Subcutaneous abdominal adipose tissue (tissue), 5 donors: ENCODE measurements at regions not wholly inside any gene's neighbourhood (a gene's known extent, or its start where the extent isn't known, plus 50 kb on each side); places are given as distances from the start of the nearest gene placed in this dataset.

Source experiments
- H3K27ac ChIP-seq: one replicate; pipeline ENCODE4 v1.7.0; 2013; ENCODE audit warnings: low read depth, mild to moderate bottlenecking, inconsistent platforms, low read length, moderate library complexity
- H3K27me3 ChIP-seq, 5 donors: one replicate each; pipeline ENCODE4 v1.7.0; 2013; ENCODE audit warnings: low read length in 5 of 5, inconsistent platforms in 1 of 5; ENCODE audit not compliant: control insufficient read depth in 5 of 5, insufficient read depth in 4 of 5
- H3K36me3 ChIP-seq, 5 donors: one replicate each; pipeline ENCODE4 v1.7.0; 2013; ENCODE audit warnings: low read length in 5 of 5; ENCODE audit not compliant: control insufficient read depth in 5 of 5, insufficient read depth in 5 of 5
- H3K4me1 ChIP-seq, 5 donors: one replicate each; pipeline ENCODE4 v1.7.0; 2013; ENCODE audit warnings: low read length in 5 of 5, mild to moderate bottlenecking in 3 of 5, moderate library complexity in 1 of 5; ENCODE audit not compliant: control insufficient read depth in 5 of 5, insufficient read depth in 5 of 5
- H3K4me3 ChIP-seq, 5 donors: one replicate each; pipeline ENCODE4 v1.7.0; 2013; ENCODE audit warnings: low read length in 5 of 5, low read depth in 1 of 5
- H3K9ac ChIP-seq, 5 donors: one replicate each; pipeline ENCODE4 v1.7.0; 2013; ENCODE audit warnings: low read length in 5 of 5, mild to moderate bottlenecking in 4 of 5, moderate library complexity in 3 of 5
- H3K9me3 ChIP-seq, 5 donors: one replicate each; pipeline ENCODE4 v1.7.0; 2013; ENCODE audit warnings: low read length in 5 of 5; ENCODE audit not compliant: control insufficient read depth in 5 of 5
- donor health status: healthy.
- donor health status: healthy.
- donor health status: healthy.
- donor health status: healthy.
- donor health status: healthy.

DNA sequence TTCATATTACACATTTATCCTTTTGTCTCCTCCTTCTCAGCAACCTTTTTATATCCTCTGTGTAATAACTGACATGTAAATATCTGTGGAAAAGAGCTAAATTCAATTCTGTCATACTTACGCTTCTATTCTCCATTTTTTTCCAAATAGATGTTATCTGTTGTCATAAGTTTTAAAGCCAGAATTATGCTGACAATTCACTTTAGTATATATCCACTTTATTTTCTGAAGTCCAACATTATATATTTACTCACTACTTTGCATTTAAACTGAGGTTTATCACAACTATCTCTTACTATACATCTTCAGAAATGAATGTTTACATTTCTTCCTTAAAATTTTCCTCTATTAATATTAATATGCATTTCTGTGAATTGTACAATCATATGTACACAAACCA lies 247.9 kb upstream of the PCDH10 start:
- Histone ChIP-seq H3K36me3 (no peaks in the 10 kb centered on the region), H3K4me1 (no peaks in the 10 kb centered on the region), H3K9me3 (peaks cover 0 to 1% (median 0%) of the 10 kb centered on the region in 5 donors), H3K27ac (no peak overlapping the region), H3K27me3 (no peaks in the 10 kb centered on the region), H3K9ac (no peak overlapping the region), H3K4me3 (no peak overlapping the region)

DNA sequence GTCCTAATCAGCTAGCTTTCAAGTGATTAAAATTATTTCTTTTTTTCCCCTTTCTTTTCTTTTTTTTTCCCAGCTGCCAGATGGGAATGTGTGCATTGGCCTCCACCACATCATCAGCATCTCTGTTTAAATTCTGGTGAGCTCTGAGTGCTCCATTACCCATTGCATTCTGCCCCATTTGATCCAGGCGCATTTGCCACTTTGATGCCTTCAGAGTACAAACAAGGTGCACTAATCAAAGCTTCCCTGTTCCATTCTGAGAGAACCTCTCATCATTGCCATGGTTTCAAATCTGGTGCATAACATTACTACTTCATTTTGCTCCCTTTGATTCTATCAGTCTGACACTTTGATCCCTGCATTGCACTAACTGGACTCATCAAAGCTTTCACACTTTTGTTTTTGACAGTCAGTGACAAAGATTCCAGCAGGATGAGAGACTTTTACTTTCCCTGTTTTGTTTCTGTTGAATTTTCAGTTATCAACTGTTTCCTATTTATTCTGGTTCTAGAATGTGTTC lies 238.8 kb upstream of the PCDH10 start:
- H3K27me3 ChIP-seq: no peaks in the 10 kb centered on the region
- no peaks in the 10 kb centered on the region for H3K36me3 ChIP-seq
- H3K9ac ChIP-seq: no peak overlapping the region
- H3K9me3 ChIP-seq: peaks cover 0 to 3% (median 0%) of the 10 kb centered on the region in 5 donors
- no peak overlapping the region for H3K4me3 ChIP-seq
- H3K4me1 ChIP-seq: no peaks in the 10 kb centered on the region
- no peak overlapping the region for H3K27ac ChIP-seq

DNA sequence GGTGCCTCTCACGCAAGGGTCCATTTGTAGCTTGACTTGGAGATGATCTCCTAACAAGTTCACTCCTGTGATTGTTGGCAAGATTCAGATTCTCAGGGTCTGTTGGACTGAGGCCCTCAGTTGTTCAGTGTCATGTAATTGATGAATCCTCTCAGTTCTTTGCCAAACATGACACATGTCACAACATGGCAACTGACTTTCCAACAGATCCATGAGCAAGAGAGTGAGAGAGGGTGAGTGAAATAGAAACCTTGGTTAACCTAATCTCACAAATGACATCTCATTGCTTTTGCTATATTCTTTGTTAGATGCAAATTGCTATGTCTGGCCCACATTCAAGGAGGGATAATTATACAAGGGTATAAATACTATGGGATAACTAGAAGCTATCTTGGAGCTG lies 231.0 kb upstream of the PCDH10 start:
- no peaks in the 10 kb centered on the region for H3K36me3 ChIP-seq
- H3K9ac ChIP-seq: no peak overlapping the region
- H3K27ac ChIP-seq: no peak overlapping the region
- H3K4me1 ChIP-seq: no peaks in the 10 kb centered on the region
- no peaks in the 10 kb centered on the region for H3K27me3 ChIP-seq
- H3K9me3 ChIP-seq: no peaks in the 10 kb centered on the region
- H3K4me3 ChIP-seq: no peak overlapping the region

DNA sequence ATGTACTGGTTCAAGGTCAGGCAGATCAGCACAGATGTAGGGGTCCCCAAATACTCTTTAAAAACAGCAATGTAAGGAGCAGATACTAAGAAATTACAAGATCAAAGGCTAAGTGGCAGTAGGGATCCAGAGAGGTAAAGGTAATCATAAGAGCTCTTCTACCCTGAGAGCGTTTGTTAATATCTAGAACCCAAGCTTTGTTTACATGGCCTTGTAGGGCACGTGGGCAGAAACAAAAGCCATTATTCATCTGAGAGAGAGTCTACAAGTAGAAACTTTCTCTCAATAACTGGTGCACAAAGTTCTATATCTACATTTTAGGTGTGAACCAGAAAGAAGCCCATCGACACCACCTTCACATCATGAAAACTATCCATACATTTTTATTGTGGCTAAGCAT lies 225.6 kb upstream of the PCDH10 start:
- Histone ChIP-seq H3K9ac (no peak overlapping the region), H3K4me3 (no peak overlapping the region), H3K9me3 (no peaks in the 10 kb centered on the region), H3K36me3 (no peaks in the 10 kb centered on the region), H3K4me1 (no peaks in the 10 kb centered on the region), H3K27ac (no peak overlapping the region), H3K27me3 (no peaks in the 10 kb centered on the region)

DNA sequence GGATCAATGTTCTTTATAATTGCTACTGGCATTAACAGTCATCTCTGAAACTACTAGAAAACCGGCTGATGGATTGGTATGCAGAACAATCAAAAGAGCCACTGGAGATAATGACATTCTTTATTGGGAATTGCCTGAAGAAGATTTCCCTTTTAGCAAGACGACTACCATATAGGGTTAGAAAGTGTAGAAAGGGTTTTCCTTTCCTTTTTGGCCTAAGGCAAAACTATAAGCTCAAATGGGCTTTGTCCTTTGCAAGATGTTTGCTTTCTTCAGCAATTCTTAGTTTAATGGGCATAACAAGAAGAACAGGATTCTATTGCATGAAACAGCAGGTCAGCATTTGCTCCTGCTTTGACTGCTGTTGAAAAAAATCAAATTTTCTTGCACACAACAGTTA lies 214.2 kb upstream of the PCDH10 start:
- Histone ChIP-seq H3K9me3 (peaks cover 0 to 18% (median 13%) of the 10 kb centered on the region in 5 donors), H3K4me3 (no peak overlapping the region), H3K27me3 (no peaks in the 10 kb centered on the region), H3K27ac (no peak overlapping the region), H3K9ac (no peak overlapping the region), H3K4me1 (no peaks in the 10 kb centered on the region), H3K36me3 (no peaks in the 10 kb centered on the region)

DNA sequence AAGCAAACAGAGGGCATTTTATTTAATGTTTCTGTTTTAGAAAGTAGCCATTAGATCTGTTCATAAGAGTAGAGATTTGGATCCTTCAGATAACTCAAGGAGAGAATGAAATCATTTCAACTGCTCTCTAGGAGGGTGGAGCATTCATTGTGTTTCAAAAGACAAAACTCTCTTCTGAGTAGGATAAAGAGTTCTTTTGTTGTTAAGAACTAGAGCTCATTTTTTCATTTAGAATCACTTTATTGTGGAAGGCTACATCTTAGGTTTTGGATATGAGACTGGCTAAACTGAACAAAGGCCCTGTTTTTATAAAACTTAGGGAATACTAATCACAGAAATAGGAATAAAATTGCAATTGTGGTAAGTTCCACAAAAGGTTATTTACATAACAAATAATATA lies 193.9 kb upstream of the PCDH10 start:
- Histone ChIP-seq H3K36me3 (no peaks in the 10 kb centered on the region), H3K4me3 (no peak overlapping the region), H3K4me1 (no peaks in the 10 kb centered on the region), H3K9ac (no peak overlapping the region), H3K27ac (no peak overlapping the region), H3K27me3 (no peaks in the 10 kb centered on the region), H3K9me3 (peaks cover 0 to 17% (median 12%) of the 10 kb centered on the region in 5 donors)

DNA sequence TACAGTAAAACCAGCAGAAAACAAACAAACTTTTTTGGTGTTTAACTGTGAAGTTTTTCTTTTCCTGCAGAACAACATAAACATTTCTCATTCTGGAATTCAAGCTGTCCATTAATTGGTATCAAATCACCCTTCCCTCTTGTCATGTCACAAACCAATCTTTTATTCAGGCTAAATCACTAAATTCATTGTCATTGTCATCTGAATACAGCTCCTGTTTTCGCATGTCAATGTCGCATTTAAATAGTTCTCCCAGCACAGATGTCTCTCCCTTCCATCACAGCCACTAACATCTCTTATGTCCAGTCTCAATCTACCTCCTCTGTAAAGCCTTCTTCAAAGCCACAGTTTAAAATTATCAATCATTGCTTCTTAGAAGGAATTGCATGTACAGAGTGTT lies 192.1 kb upstream of the PCDH10 start:
- H3K36me3 ChIP-seq: no peaks in the 10 kb centered on the region
- no peak overlapping the region for H3K9ac ChIP-seq
- H3K4me1 ChIP-seq: no peaks in the 10 kb centered on the region
- no peak overlapping the region for H3K27ac ChIP-seq
- H3K9me3 ChIP-seq: peaks cover 0 to 18% (median 15%) of the 10 kb centered on the region in 5 donors
- no peak overlapping the region for H3K4me3 ChIP-seq
- peaks cover 0 to 3% (median 0%) of the 10 kb centered on the region in 5 donors for H3K27me3 ChIP-seq

DNA sequence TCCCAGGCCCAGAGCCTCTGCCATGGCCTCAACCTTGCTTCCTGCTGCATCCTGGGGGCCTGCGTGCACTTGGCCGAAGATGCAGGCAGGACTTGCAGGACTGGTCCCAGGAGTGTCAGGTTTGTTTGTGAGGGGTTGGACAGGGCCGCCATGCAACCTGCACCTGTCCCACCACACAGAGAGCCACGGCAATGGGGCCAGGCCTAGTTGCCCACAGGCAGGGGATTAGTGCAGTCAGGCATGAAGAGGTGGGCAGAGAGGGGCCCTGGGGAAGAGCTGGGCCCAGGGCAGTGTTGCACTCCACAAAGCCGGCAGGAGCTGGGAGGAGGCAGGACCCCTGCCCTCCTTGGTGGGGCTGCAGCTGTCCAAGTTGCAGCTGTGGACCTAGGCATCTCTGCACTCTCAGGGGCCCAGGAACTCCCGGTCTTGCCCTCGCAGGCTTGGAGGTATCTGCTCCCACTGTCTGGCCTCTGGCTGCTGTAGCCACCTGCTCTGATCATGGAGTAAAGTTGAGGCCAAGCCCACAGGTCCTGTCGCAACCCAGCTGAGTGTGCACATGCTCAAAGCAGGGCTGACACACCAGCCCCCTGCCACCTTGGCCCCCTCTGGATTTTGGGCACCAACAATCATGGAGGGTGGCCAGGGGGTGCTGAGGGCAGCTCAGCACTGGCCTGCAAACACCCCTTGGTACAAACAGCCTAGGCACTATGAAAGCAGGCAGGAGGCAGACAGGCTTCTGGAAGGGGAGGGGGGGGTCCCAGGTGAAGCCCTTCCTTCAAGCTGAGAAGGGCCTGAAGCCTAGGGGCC lies 190.4 kb upstream of the PCDH10 start:
- Histone ChIP-seq H3K27me3 (peaks cover 0 to 3% (median 0%) of the 10 kb centered on the region in 5 donors), H3K27ac (no peak overlapping the region), H3K4me1 (no peaks in the 10 kb centered on the region), H3K4me3 (no peak overlapping the region), H3K9ac (no peak overlapping the region), H3K36me3 (no peaks in the 10 kb centered on the region), H3K9me3 (peaks cover 0 to 18% (median 15%) of the 10 kb centered on the region in 5 donors)

DNA sequence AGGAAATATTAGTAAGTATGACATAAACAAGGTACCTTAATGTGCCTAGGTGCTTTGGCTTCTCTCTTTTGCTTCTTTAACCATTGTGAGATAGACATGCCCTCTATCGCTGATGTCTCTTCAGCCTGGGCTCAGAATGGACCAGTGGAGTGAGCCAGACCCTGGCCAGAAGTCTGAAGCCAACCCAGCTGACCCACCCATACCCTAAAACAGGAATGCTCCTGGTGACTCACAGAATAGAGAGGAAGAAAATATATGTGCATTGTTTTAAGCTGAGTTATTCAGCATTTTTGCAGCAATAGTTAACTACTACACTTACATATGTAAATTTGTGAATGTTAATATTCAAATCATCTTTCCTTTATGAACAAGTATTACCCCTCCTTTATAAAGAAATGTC lies 167.5 kb upstream of the PCDH10 start:
- Histone ChIP-seq H3K4me1 (no peaks in the 10 kb centered on the region), H3K9me3 (no peaks in the 10 kb centered on the region), H3K27me3 (no peaks in the 10 kb centered on the region), H3K27ac (no peak overlapping the region), H3K4me3 (no peak overlapping the region), H3K9ac (no peak overlapping the region), H3K36me3 (no peaks in the 10 kb centered on the region)

DNA sequence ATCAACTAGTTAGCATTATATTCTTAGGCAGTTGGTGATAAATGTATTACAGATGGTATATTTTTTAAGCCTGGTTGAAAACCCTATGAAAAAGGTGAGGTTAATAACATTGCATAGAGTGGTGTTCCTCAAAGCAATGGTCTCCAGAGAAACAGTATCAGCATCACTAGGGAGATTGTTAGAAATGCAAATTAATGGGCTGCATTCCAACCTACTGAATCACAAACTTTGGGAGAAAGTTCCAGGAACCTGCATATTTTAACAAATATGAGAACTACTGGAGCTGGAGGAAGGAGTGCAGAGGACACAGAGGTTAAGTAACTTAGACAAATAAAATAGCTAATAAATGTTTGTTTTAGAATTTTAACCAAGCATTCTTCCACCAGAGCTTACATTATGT lies 166.9 kb upstream of the PCDH10 start:
- no peak overlapping the region for H3K27ac ChIP-seq
- no peaks in the 10 kb centered on the region for H3K4me1 ChIP-seq
- no peak overlapping the region for H3K9ac ChIP-seq
- H3K4me3 ChIP-seq: no peak overlapping the region
- H3K27me3 ChIP-seq: no peaks in the 10 kb centered on the region
- H3K36me3 ChIP-seq: no peaks in the 10 kb centered on the region
- no peaks in the 10 kb centered on the region for H3K9me3 ChIP-seq
